ENCODE measurements at regions not wholly inside any gene's neighbourhood (a gene's known extent, or its start where the extent isn't known, plus 50 kb on each side); places are given as distances from the start of the nearest gene placed in this dataset.

- TF ChIP-seq CTCF (IDR thresholded peaks at IDR 0.05) (no peak), POLR2A (IDR thresholded peaks at IDR 0.05) (no peak), EP300 (IDR thresholded peaks at IDR 0.05) (no peak)
Observed at GRCh38 chr5:101370181-101370580, 467.1 kb upstream of the ST8SIA4 start.
